ENCODE measurements at regions not wholly inside any gene's neighbourhood (a gene's known extent, or its start where the extent isn't known, plus 50 kb on each side); places are given as distances from the start of the nearest gene placed in this dataset.

GRCh38 chr13:74675182-74675581, 541.0 kb upstream of the KLF12 start:
- Mint-ChIP-seq H3K4me3 (no peak overlapping the region), H3K9me3 (no peaks in the 10 kb centered on the region), H3K27ac (no peak overlapping the region), H3K4me1 (no peaks in the 10 kb centered on the region), H3K27me3 (no peaks in the 10 kb centered on the region), H3K36me3 (ENCODE audit: low read depth) (no peaks in the 10 kb centered on the region)
- ChIA-PET POLR2A (interaction anchor here (1.0 kb wide), 1 partner anchor 22 kb away, joined by 3 read pairs; no protein-coding TSS in a partner anchor), CTCF (interaction anchor here (1.3 kb wide), 1 partner anchor 10 kb away, joined by 3 read pairs; no protein-coding TSS in a partner anchor)
- no peak for DNase-seq

- Mint-ChIP-seq H3K4me1 (no peaks in the 10 kb centered on the region), H3K4me3 (no peak overlapping the region), H3K36me3 (ENCODE audit: low read depth) (no peaks in the 10 kb centered on the region), H3K27me3 (no peaks in the 10 kb centered on the region), H3K9me3 (no peaks in the 10 kb centered on the region), H3K27ac (no peak overlapping the region)
- ChIA-PET CTCF (interaction anchor here (1.3 kb wide), 1 partner anchor 10 kb away, joined by 3 read pairs; no protein-coding TSS in a partner anchor), POLR2A (interaction anchor here (1.0 kb wide), 1 partner anchor 23 kb away, joined by 3 read pairs; no protein-coding TSS in a partner anchor)
- DNase-seq = no peak
Observed at GRCh38 chr13:74674720-74675119, 540.5 kb upstream of the KLF12 start.

GRCh38 chr13:74669149-74669548, 534.9 kb upstream of the KLF12 start:
- Mint-ChIP-seq H3K27me3 (peaks cover 8% of the 10 kb centered on the region), H3K36me3 (ENCODE audit: low read depth) (no peaks in the 10 kb centered on the region), H3K9me3 (no peaks in the 10 kb centered on the region), H3K4me1 (no peaks in the 10 kb centered on the region), H3K27ac (no peak overlapping the region), H3K4me3 (no peak overlapping the region)
- DNase-seq = no peak
- ChIA-PET CTCF (no interaction called here), POLR2A (no interaction called here)

- DNase-seq = no peak
- Mint-ChIP-seq H3K27me3 (peaks cover 8% of the 10 kb centered on the region), H3K36me3 (ENCODE audit: low read depth) (no peaks in the 10 kb centered on the region), H3K4me3 (no peak overlapping the region), H3K9me3 (no peaks in the 10 kb centered on the region), H3K27ac (no peak overlapping the region), H3K4me1 (no peaks in the 10 kb centered on the region)
- POLR2A ChIA-PET = no interaction called here
- CTCF ChIA-PET = no interaction called here
Observed at GRCh38 chr13:74667656-74668203, 533.5 kb upstream of the KLF12 start.

- ChIA-PET POLR2A (no interaction called here), CTCF (no interaction called here)
- H3K4me3 Mint-ChIP-seq = no peak overlapping the region
- peaks cover 4% of the 10 kb centered on the region for H3K27me3 Mint-ChIP-seq
- DNase-seq = no peak
- H3K36me3 Mint-ChIP-seq (ENCODE audit: low read depth) = no peaks in the 10 kb centered on the region
- no peak overlapping the region for H3K27ac Mint-ChIP-seq
- H3K9me3 Mint-ChIP-seq = no peaks in the 10 kb centered on the region
- H3K4me1 Mint-ChIP-seq = no peaks in the 10 kb centered on the region
Observed at GRCh38 chr13:74662905-74663304, 528.7 kb upstream of the KLF12 start.

GRCh38 chr13:74661851-74662250, 527.6 kb upstream of the KLF12 start:
- POLR2A ChIA-PET = no interaction called here
- Mint-ChIP-seq H3K27me3 (peaks cover 4% of the 10 kb centered on the region), H3K36me3 (ENCODE audit: low read depth) (no peaks in the 10 kb centered on the region), H3K4me1 (no peaks in the 10 kb centered on the region), H3K4me3 (no peak overlapping the region), H3K27ac (no peak overlapping the region), H3K9me3 (no peaks in the 10 kb centered on the region)
- CTCF ChIA-PET = no interaction called here
- no peak for DNase-seq

- no peaks in the 10 kb centered on the region for H3K27me3 Mint-ChIP-seq
- no peaks in the 10 kb centered on the region for H3K9me3 Mint-ChIP-seq
- POLR2A ChIA-PET = no interaction called here
- no peak overlapping the region for H3K4me3 Mint-ChIP-seq
- H3K36me3 Mint-ChIP-seq (ENCODE audit: low read depth) = no peaks in the 10 kb centered on the region
- H3K4me1 Mint-ChIP-seq = no peaks in the 10 kb centered on the region
- H3K27ac Mint-ChIP-seq = no peak overlapping the region
- CTCF ChIA-PET = no interaction called here
- DNase-seq = no peak
Observed at GRCh38 chr13:74657765-74658164, 523.6 kb upstream of the KLF12 start.

GRCh38 chr13:74651121-74651520, 516.9 kb upstream of the KLF12 start:
- Mint-ChIP-seq H3K27me3 (no peaks in the 10 kb centered on the region), H3K4me1 (no peaks in the 10 kb centered on the region), H3K9me3 (no peaks in the 10 kb centered on the region), H3K4me3 (no peak overlapping the region), H3K36me3 (ENCODE audit: low read depth) (no peaks in the 10 kb centered on the region), H3K27ac (no peak overlapping the region)
- POLR2A ChIA-PET = no interaction called here
- DNase-seq = no peak
- CTCF ChIA-PET = no interaction called here

GRCh38 chr13:74647991-74648390, 513.8 kb upstream of the KLF12 start:
- no peaks in the 10 kb centered on the region for H3K4me1 Mint-ChIP-seq
- H3K27me3 Mint-ChIP-seq = no peaks in the 10 kb centered on the region
- CTCF ChIA-PET = no interaction called here
- no peak for DNase-seq
- no peaks in the 10 kb centered on the region for H3K9me3 Mint-ChIP-seq
- no peaks in the 10 kb centered on the region for H3K36me3 Mint-ChIP-seq (ENCODE audit: low read depth)
- H3K4me3 Mint-ChIP-seq = no peak overlapping the region
- POLR2A ChIA-PET = no interaction called here
- no peak overlapping the region for H3K27ac Mint-ChIP-seq

GRCh38 chr13:74647211-74647610, 513.0 kb upstream of the KLF12 start:
- no peaks in the 10 kb centered on the region for H3K9me3 Mint-ChIP-seq
- H3K27ac Mint-ChIP-seq = no peak overlapping the region
- no peak for DNase-seq
- CTCF ChIA-PET = no interaction called here
- no peaks in the 10 kb centered on the region for H3K36me3 Mint-ChIP-seq (ENCODE audit: low read depth)
- H3K27me3 Mint-ChIP-seq = no peaks in the 10 kb centered on the region
- POLR2A ChIA-PET = no interaction called here
- H3K4me1 Mint-ChIP-seq = no peaks in the 10 kb centered on the region
- no peak overlapping the region for H3K4me3 Mint-ChIP-seq

- H3K27ac Mint-ChIP-seq = no peak overlapping the region
- CTCF ChIA-PET = interaction anchor here (0.6 kb wide), 1 partner anchor 861 kb away, joined by 3 read pairs; no protein-coding TSS in a partner anchor
- no peak overlapping the region for H3K4me3 Mint-ChIP-seq
- no peak for DNase-seq
- no peaks in the 10 kb centered on the region for H3K27me3 Mint-ChIP-seq
- no peaks in the 10 kb centered on the region for H3K9me3 Mint-ChIP-seq
- H3K36me3 Mint-ChIP-seq (ENCODE audit: low read depth) = no peaks in the 10 kb centered on the region
- no peaks in the 10 kb centered on the region for H3K4me1 Mint-ChIP-seq
- POLR2A ChIA-PET = no interaction called here
Observed at GRCh38 chr13:74646091-74646490, 511.9 kb upstream of the KLF12 start.

- Mint-ChIP-seq H3K27me3 (no peaks in the 10 kb centered on the region), H3K4me3 (no peak overlapping the region), H3K27ac (no peak overlapping the region), H3K36me3 (ENCODE audit: low read depth) (no peaks in the 10 kb centered on the region), H3K9me3 (no peaks in the 10 kb centered on the region), H3K4me1 (no peaks in the 10 kb centered on the region)
- ChIA-PET CTCF (no interaction called here), POLR2A (no interaction called here)
- DNase-seq = no peak
Observed at GRCh38 chr13:74645586-74645985, 511.4 kb upstream of the KLF12 start.

GRCh38 chr13:74644229-74644628, 510.0 kb upstream of the KLF12 start:
- CTCF ChIA-PET = no interaction called here
- POLR2A ChIA-PET = no interaction called here

GRCh38 chr13:74641586-74641985, 507.4 kb upstream of the KLF12 start:
- CTCF ChIA-PET = no interaction called here

More at GRCh38 chr13:74644229-74644628, 510.0 kb upstream of the KLF12 start:
- Mint-ChIP-seq H3K27ac (no peak overlapping the region), H3K36me3 (ENCODE audit: low read depth) (no peaks in the 10 kb centered on the region), H3K9me3 (no peaks in the 10 kb centered on the region), H3K4me3 (no peak overlapping the region), H3K4me1 (no peaks in the 10 kb centered on the region), H3K27me3 (no peaks in the 10 kb centered on the region)
- DNase-seq = no peak

More at GRCh38 chr13:74641586-74641985, 507.4 kb upstream of the KLF12 start:
- no peak overlapping the region for H3K27ac Mint-ChIP-seq
- POLR2A ChIA-PET = no interaction called here
- no peak for DNase-seq
- no peaks in the 10 kb centered on the region for H3K36me3 Mint-ChIP-seq (ENCODE audit: low read depth)
- no peaks in the 10 kb centered on the region for H3K9me3 Mint-ChIP-seq
- no peaks in the 10 kb centered on the region for H3K4me1 Mint-ChIP-seq
- no peak overlapping the region for H3K4me3 Mint-ChIP-seq
- H3K27me3 Mint-ChIP-seq = no peaks in the 10 kb centered on the region
